WI38 (cell line): ENCODE measurements at regions not wholly inside any gene's neighbourhood (a gene's known extent, or its start where the extent isn't known, plus 50 kb on each side); places are given as distances from the start of the nearest gene placed in this dataset.

Experiments
- H3K4me3 ChIP-seq: 2 replicates; pipeline ENCODE4 v1.5.1; 2011; ENCODE audit warnings: low read depth, mild to moderate bottlenecking, control low read depth, low read length
- CTCF ChIP-seq: IDR thresholded peaks from 2 replicates; pipeline ENCODE4 v1.5.1; 2012; ENCODE audit warnings: low read depth, mild to moderate bottlenecking, control low read depth, low read length

- no peak overlapping the region for H3K4me3 ChIP-seq
- no peak for TF ChIP-seq CTCF
Observed at GRCh38 chr13:33362986-33363727, 77.6 kb upstream of the STARD13 start.

GRCh38 chr13:33364192-33364591, 78.6 kb upstream of the STARD13 start:
- no peak for TF ChIP-seq CTCF
- no peak overlapping the region for H3K4me3 ChIP-seq

GRCh38 chr13:33366469-33367062, 81.0 kb upstream of the STARD13 start:
- no peak overlapping the region for H3K4me3 ChIP-seq
- no peak for TF ChIP-seq CTCF

GRCh38 chr13:33367171-33367895, 81.8 kb upstream of the STARD13 start:
- H3K4me3 ChIP-seq, result no peak overlapping the region
- TF ChIP-seq CTCF, result no peak

- TF ChIP-seq CTCF, result no peak
- H3K4me3 ChIP-seq, result no peak overlapping the region
Observed at GRCh38 chr13:33367926-33368325, 82.4 kb upstream of the STARD13 start.

GRCh38 chr13:33369073-33369472, 83.5 kb upstream of the STARD13 start:
- no peak for TF ChIP-seq CTCF
- H3K4me3 ChIP-seq, result no peak overlapping the region
